IMR-90 (cell line): ENCODE measurements at regions not wholly inside any gene's neighbourhood (a gene's known extent, or its start where the extent isn't known, plus 50 kb on each side); places are given as distances from the start of the nearest gene placed in this dataset.

Experiments used
- BHLHE40 ChIP-seq: fragments of 150-350 bp; IDR thresholded peaks from 2 replicates; pipeline ENCODE4 v1.6.1; 2016; ENCODE audit warnings: mild to moderate bottlenecking, low read depth, low read length
- CEBPB ChIP-seq: IDR thresholded peaks from 2 replicates; pipeline ENCODE4 v1.6.1; 2012; ENCODE audit warnings: low read depth, low read length, improper control_type of control experiment
- CHD1 ChIP-seq: IDR thresholded peaks from 2 replicates; pipeline ENCODE4 v1.6.1; 2012; ENCODE audit warnings: low read depth, low read length, improper control_type of control experiment
- MAFK ChIP-seq: IDR thresholded peaks from 2 replicates; pipeline ENCODE4 v1.6.1; 2012; ENCODE audit warnings: low read depth, low read length, improper control_type of control experiment
- MXI1 ChIP-seq: IDR thresholded peaks from 2 replicates; pipeline ENCODE4 v1.6.1; 2012; ENCODE audit warnings: low read depth, mild to moderate bottlenecking, low read length, moderate library complexity, borderline replicate concordance
- POLR2A ChIP-seq: IDR thresholded peaks from 2 replicates; pipeline ENCODE4 v1.6.1; 2012; ENCODE audit warnings: mild to moderate bottlenecking, low read depth, low read length
- RCOR1 ChIP-seq: IDR thresholded peaks from 2 replicates; pipeline ENCODE4 v1.6.1; 2012; ENCODE audit warnings: mild to moderate bottlenecking, low read length, improper control_type of control experiment; ENCODE audit not compliant: insufficient replicate concordance
- RFX5 ChIP-seq: IDR thresholded peaks from 2 replicates; pipeline ENCODE4 v1.8.0; 2012; ENCODE audit warnings: low read depth, mild to moderate bottlenecking, low read length, moderate library complexity
- SMC3 ChIP-seq: fragments of 150-350 bp; IDR thresholded peaks from 2 replicates; pipeline ENCODE4 v1.6.1; 2016; ENCODE audit warnings: low read depth, mild to moderate bottlenecking, antibody characterized with exemption, low read length, moderate library complexity
- USF2 ChIP-seq: fragments of 150-350 bp; IDR thresholded peaks from 2 replicates; pipeline ENCODE4 v1.6.1; 2017; ENCODE audit warnings: mild to moderate bottlenecking, antibody characterized with exemption, low read length, low read depth
- TF ChIP-seq, protein P1 (sequence below): conservative IDR thresholded peaks from 2 replicates; pipeline ENCODE4 v1.5.1; 2012; ENCODE audit warnings: mild to moderate bottlenecking, low read depth, low read length, improper control_type of control experiment
- TF ChIP-seq, protein P2 (sequence below): fragments of 150-350 bp; IDR thresholded peaks from 2 replicates; pipeline ENCODE4 v1.6.1; 2016; ENCODE audit warnings: low read depth, mild to moderate bottlenecking, low read length, moderate library complexity, borderline replicate concordance

DNA sequence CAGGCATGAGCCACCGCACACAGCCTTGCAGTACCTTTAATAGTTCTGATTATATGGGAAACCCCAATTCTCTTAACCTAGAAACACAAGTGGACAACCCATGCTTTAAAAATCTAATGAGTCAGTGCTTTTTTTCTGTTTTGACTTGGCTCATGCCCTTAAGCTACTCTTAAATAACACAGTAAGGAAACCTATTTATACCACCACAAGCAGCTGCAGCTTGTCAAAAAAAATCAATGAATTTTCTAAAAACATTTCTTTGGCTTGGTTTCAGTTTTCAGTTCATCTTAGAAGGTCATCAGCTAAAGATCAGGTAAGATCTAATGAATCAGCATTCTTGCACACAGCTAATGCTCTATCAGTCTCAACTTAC is 124.1 kb upstream of the DST start:
- TF ChIP-seq USF2 (no peak), MAFK (peak; percentile 70), RCOR1 (no peak), POLR2A (no peak), MXI1 (no peak), SMC3 (no peak), RFX5 (no peak), BHLHE40 (no peak), CHD1 (no peak), CEBPB (no peak)
- TF ChIP-seq, protein P1, sequence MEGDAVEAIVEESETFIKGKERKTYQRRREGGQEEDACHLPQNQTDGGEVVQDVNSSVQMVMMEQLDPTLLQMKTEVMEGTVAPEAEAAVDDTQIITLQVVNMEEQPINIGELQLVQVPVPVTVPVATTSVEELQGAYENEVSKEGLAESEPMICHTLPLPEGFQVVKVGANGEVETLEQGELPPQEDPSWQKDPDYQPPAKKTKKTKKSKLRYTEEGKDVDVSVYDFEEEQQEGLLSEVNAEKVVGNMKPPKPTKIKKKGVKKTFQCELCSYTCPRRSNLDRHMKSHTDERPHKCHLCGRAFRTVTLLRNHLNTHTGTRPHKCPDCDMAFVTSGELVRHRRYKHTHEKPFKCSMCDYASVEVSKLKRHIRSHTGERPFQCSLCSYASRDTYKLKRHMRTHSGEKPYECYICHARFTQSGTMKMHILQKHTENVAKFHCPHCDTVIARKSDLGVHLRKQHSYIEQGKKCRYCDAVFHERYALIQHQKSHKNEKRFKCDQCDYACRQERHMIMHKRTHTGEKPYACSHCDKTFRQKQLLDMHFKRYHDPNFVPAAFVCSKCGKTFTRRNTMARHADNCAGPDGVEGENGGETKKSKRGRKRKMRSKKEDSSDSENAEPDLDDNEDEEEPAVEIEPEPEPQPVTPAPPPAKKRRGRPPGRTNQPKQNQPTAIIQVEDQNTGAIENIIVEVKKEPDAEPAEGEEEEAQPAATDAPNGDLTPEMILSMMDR, result no peak
- TF ChIP-seq, protein P2, sequence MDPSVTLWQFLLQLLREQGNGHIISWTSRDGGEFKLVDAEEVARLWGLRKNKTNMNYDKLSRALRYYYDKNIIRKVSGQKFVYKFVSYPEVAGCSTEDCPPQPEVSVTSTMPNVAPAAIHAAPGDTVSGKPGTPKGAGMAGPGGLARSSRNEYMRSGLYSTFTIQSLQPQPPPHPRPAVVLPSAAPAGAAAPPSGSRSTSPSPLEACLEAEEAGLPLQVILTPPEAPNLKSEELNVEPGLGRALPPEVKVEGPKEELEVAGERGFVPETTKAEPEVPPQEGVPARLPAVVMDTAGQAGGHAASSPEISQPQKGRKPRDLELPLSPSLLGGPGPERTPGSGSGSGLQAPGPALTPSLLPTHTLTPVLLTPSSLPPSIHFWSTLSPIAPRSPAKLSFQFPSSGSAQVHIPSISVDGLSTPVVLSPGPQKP, result no peak
